ENCODE measurements at regions not wholly inside any gene's neighbourhood (a gene's known extent, or its start where the extent isn't known, plus 50 kb on each side); places are given as distances from the start of the nearest gene placed in this dataset.
"Not testable (repeated sequence)": the region's sequence is repeated elsewhere in the genome, so short reads cannot be mapped to it uniquely, and the experiment has no call there.

- FAIRE-seq (no peak), DNase-seq (ENCODE audit: insufficient read length, low spot score) (no peak)
Observed at GRCh38 chr4:162849937-162850336, 316.8 kb downstream of the NAF1 start.

GRCh38 chr4:162847945-162848549, 318.6 kb downstream of the NAF1 start:
- DNase-seq (ENCODE audit: insufficient read length, low spot score), result no peak
- no peak for FAIRE-seq

- FAIRE-seq (no peak), DNase-seq (ENCODE audit: insufficient read length, low spot score) (no peak)
Observed at GRCh38 chr4:162841753-162842152, 324.9 kb downstream of the NAF1 start.

- no peak for DNase-seq (ENCODE audit: insufficient read length, low spot score)
- no peak for FAIRE-seq
Observed at GRCh38 chr4:162839814-162840213, 326.9 kb downstream of the NAF1 start.

- peak; percentile 8 for DNase-seq (ENCODE audit: insufficient read length, low spot score)
- no peak for FAIRE-seq
Observed at GRCh38 chr4:162838671-162839070, 328.0 kb downstream of the NAF1 start.

GRCh38 chr4:162837679-162838078, 329.0 kb downstream of the NAF1 start:
- peak; percentile 2 for DNase-seq (ENCODE audit: insufficient read length, low spot score)
- no peak for FAIRE-seq

GRCh38 chr4:162837241-162837640, 329.4 kb downstream of the NAF1 start:
- FAIRE-seq (no peak), DNase-seq (ENCODE audit: insufficient read length, low spot score) (no peak)

- DNase-seq (ENCODE audit: insufficient read length, low spot score) (no peak), FAIRE-seq (no peak)
Observed at GRCh38 chr4:162836773-162837172, 329.9 kb downstream of the NAF1 start.

GRCh38 chr4:162836258-162836657, 330.4 kb downstream of the NAF1 start:
- FAIRE-seq; DNase-seq (ENCODE audit: insufficient read length, low spot score): not testable (repeated sequence)

GRCh38 chr4:162830899-162831298, 335.8 kb downstream of the NAF1 start:
- no peak for FAIRE-seq
- DNase-seq (ENCODE audit: insufficient read length, low spot score), result no peak

- DNase-seq (ENCODE audit: insufficient read length, low spot score); FAIRE-seq: not testable (repeated sequence)
Observed at GRCh38 chr4:162817374-162817773, 349.3 kb downstream of the NAF1 start.

- FAIRE-seq (no peak), DNase-seq (ENCODE audit: insufficient read length, low spot score) (no peak)
Observed at GRCh38 chr4:162804351-162804924, 362.3 kb downstream of the NAF1 start.

GRCh38 chr4:162803378-162803777, 363.3 kb downstream of the NAF1 start:
- FAIRE-seq (no peak), DNase-seq (ENCODE audit: insufficient read length, low spot score) (no peak)

GRCh38 chr4:162797108-162797507, 369.6 kb downstream of the NAF1 start:
- FAIRE-seq, result no peak
- no peak for DNase-seq (ENCODE audit: insufficient read length, low spot score)

GRCh38 chr4:162793571-162793970, 373.1 kb downstream of the NAF1 start:
- FAIRE-seq (no peak), DNase-seq (ENCODE audit: insufficient read length, low spot score) (no peak)

GRCh38 chr4:162793004-162793403, 373.7 kb downstream of the NAF1 start:
- FAIRE-seq, result no peak
- DNase-seq (ENCODE audit: insufficient read length, low spot score), result no peak

GRCh38 chr4:162791226-162791625, 375.5 kb downstream of the NAF1 start:
- DNase-seq (ENCODE audit: insufficient read length, low spot score) (no peak), FAIRE-seq (no peak)

GRCh38 chr4:162787120-162787519, 379.6 kb downstream of the NAF1 start:
- FAIRE-seq, result no peak
- no peak for DNase-seq (ENCODE audit: insufficient read length, low spot score)

- FAIRE-seq (no peak), DNase-seq (ENCODE audit: insufficient read length, low spot score) (no peak)
Observed at GRCh38 chr4:162782778-162783525, 383.7 kb downstream of the NAF1 start.

GRCh38 chr4:162782096-162782777, 384.5 kb downstream of the NAF1 start:
- FAIRE-seq (no peak), DNase-seq (ENCODE audit: insufficient read length, low spot score) (no peak)

GRCh38 chr4:162770761-162771490, 395.8 kb downstream of the NAF1 start:
- DNase-seq (ENCODE audit: insufficient read length, low spot score), result no peak
- no peak for FAIRE-seq

Data from HTR-8/SVneo (cell line).